Neural crest cell (in vitro differentiated cells): ENCODE measurements at regions not wholly inside any gene's neighbourhood (a gene's known extent, or its start where the extent isn't known, plus 50 kb on each side); places are given as distances from the start of the nearest gene placed in this dataset.

ENCODE experiments used
- DNase-seq: peaks from one replicate; pipeline ENCODE4 v3.0.0; 2021; ENCODE audit warnings: low read depth, mixed read lengths, low spot score
- H3K27ac Mint-ChIP-seq: one replicate; pipeline ENCODE4 v1.8.0; 2021; ENCODE audit warnings: mild to moderate bottlenecking, mixed read lengths; ENCODE audit not compliant: unreplicated experiment
- H3K27me3 Mint-ChIP-seq: 2 replicates; pipeline ENCODE4 v1.8.0; 2021; ENCODE audit warnings: low read depth, mild to moderate bottlenecking, mixed read lengths
- H3K36me3 Mint-ChIP-seq: 2 replicates; pipeline ENCODE4 v1.8.0; 2021; ENCODE audit warnings: low read depth, mild to moderate bottlenecking, mixed read lengths
- H3K4me1 Mint-ChIP-seq: 2 replicates; pipeline ENCODE4 v1.8.0; 2021; ENCODE audit warnings: mixed read lengths
- H3K4me3 Mint-ChIP-seq: one replicate; pipeline ENCODE4 v1.8.0; 2021; ENCODE audit warnings: mild to moderate bottlenecking, mixed read lengths
- H3K9me3 Mint-ChIP-seq: 2 replicates; pipeline ENCODE4 v1.8.0; 2021; ENCODE audit warnings: mixed read lengths
- TF ChIP-seq, protein P1 (sequence below): fragments of 200-600 bp; sonication (generic); conservative IDR thresholded peaks from 2 replicates; pipeline ENCODE4 v1.5.0; 2021; ENCODE audit warnings: antibody characterized with exemption, mild to moderate bottlenecking

DNA sequence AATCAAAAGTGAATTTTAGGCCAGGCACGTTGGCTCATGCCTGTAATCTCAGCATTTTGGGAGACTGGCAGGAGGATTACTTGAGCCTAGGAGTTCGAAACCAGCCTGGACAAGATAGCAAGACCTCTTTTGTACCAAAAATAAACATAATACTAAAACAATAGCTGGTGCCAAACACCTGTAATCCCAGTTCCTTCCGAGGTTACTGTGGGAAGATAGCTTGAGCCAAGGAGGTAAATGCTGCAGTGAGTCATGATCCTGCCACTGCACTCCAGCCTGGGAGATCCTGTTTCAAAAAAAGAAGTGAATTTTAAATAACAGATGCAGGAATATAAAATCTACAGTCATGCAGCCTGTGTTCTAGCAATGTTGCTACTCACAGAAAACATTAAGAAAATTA, 488.3 kb downstream of the PPARGC1A start:
- Mint-ChIP-seq H3K9me3 (peaks cover 16% of the 10 kb centered on the region), H3K36me3 (peaks cover 12% of the 10 kb centered on the region), H3K4me3 (no peak overlapping the region), H3K4me1 (peaks cover 3% of the 10 kb centered on the region), H3K27ac (no peak overlapping the region), H3K27me3 (no peaks in the 10 kb centered on the region)
- no peak for DNase-seq
- TF ChIP-seq, protein P1, sequence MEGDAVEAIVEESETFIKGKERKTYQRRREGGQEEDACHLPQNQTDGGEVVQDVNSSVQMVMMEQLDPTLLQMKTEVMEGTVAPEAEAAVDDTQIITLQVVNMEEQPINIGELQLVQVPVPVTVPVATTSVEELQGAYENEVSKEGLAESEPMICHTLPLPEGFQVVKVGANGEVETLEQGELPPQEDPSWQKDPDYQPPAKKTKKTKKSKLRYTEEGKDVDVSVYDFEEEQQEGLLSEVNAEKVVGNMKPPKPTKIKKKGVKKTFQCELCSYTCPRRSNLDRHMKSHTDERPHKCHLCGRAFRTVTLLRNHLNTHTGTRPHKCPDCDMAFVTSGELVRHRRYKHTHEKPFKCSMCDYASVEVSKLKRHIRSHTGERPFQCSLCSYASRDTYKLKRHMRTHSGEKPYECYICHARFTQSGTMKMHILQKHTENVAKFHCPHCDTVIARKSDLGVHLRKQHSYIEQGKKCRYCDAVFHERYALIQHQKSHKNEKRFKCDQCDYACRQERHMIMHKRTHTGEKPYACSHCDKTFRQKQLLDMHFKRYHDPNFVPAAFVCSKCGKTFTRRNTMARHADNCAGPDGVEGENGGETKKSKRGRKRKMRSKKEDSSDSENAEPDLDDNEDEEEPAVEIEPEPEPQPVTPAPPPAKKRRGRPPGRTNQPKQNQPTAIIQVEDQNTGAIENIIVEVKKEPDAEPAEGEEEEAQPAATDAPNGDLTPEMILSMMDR: no peak

DNA sequence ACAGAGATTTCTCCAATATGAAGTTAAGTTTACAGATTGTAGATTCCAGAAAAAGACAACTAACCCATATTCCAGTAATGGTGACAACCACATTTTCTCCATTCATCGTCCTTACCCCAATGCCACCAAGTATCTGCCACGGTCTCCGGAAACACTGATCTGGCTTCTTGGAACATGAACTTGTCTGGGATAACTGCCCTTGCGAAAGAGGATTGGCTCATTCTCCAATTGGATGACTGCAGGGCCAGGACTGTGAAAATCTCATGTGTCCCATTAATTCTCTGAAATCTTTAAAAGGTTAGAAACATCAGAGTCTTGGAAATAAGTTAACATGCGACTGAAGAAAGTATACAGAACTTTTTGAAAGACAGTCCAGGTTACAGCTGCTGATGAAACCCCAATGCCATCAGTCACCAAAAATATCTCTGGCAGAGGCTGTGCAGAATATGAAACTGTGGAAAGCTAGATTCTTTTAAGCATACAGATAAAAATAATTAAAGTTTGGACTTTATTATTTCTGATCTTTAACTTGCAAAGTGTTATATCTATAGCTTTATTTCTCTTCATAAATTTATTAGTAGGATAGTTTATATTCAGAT, 496.9 kb downstream of the PPARGC1A start:
- no peaks in the 10 kb centered on the region for H3K4me1 Mint-ChIP-seq
- peaks cover 16% of the 10 kb centered on the region for H3K36me3 Mint-ChIP-seq
- no peak overlapping the region for H3K27ac Mint-ChIP-seq
- no peaks in the 10 kb centered on the region for H3K27me3 Mint-ChIP-seq
- H3K4me3 Mint-ChIP-seq: no peak overlapping the region
- DNase-seq: no peak
- peaks cover 16% of the 10 kb centered on the region for H3K9me3 Mint-ChIP-seq
- TF ChIP-seq, protein P1: no peak

DNA sequence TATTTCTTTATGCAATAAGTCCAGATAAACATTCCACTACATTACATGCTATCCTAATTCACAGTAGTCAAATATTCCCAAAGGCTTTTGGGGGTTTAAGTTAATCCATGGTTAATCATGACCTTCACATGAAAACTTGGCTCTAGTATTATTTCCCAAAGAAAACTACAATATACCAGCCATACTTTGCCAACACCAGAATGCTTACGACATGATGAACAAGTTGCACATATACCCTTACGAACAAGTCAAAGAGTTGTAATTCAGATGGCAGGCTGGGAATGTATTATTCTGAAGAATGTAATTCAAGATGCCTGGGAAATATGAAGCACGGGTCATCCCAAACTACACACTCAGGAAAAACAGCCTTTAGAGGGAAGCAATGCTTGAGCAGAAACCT, 499.6 kb downstream of the PPARGC1A start:
- DNase-seq: no peak
- Mint-ChIP-seq H3K4me1 (no peaks in the 10 kb centered on the region), H3K9me3 (peaks cover 8% of the 10 kb centered on the region), H3K4me3 (no peak overlapping the region), H3K27me3 (no peaks in the 10 kb centered on the region), H3K27ac (no peak overlapping the region), H3K36me3 (peaks cover 6% of the 10 kb centered on the region)
- TF ChIP-seq, protein P1: no peak

DNA sequence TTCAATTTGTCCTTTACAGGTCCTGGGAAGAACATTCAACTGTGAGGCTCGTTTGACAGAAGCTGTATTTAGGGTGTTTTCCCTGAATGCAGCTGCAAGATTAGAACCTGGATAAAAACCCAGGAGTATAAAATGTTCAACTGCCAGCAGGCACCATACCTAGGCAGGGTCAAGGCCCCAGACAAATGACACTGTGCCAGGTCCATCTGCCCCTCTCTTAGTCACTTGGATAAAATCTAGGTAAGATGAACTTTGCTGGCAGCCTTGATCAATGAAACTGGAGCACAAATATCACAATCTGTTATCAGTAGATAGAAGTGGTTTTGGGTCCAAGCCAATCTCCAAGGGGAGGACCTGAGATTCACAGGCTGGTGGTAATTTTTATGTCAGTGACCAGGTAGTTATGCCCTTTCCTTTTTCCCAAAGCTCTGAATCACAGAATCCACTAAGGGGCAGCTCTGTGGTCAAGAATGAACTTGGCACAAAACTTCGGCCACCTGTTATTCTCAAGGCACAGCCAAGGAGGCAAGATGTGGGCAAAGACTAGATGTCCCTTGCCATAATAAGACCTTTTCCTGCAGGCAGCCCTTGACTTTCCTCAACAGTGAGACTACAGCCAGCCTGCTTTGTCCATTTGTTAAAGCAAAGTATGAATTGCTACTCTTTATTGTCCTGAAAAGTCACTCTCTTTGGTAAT, 501.0 kb downstream of the PPARGC1A start:
- Mint-ChIP-seq H3K9me3 (no peaks in the 10 kb centered on the region), H3K36me3 (peaks cover 3% of the 10 kb centered on the region), H3K4me3 (no peak overlapping the region), H3K4me1 (no peaks in the 10 kb centered on the region), H3K27me3 (no peaks in the 10 kb centered on the region), H3K27ac (no peak overlapping the region)
- no peak for DNase-seq
- TF ChIP-seq, protein P1: no peak

DNA sequence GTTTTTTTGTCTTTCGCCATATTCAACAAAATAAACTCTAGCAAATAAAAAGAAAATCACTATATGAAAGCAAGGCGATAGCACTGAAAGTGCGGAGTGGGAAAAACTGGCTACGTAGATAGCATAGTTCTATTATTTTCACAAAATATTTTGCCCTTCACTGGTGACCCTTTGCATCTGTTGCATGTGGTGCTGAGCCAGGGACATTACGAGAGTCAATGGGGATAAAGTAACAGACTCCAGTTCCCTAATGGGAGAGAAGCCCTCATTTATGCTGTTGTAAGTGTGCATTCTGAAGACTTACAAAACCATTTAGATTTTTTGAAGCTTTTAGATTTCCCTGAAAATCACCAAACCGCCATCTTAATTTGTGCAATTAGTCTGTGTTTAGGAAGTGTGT, 501.6 kb downstream of the PPARGC1A start:
- peaks cover 3% of the 10 kb centered on the region for H3K36me3 Mint-ChIP-seq

More for the DNA sequence above, 501.6 kb downstream of the PPARGC1A start:
- Mint-ChIP-seq H3K4me1 (no peaks in the 10 kb centered on the region), H3K27ac (no peak overlapping the region), H3K4me3 (no peak overlapping the region), H3K9me3 (no peaks in the 10 kb centered on the region), H3K27me3 (no peaks in the 10 kb centered on the region)
- TF ChIP-seq, protein P1: no peak
- DNase-seq: no peak
